WTC11 (cell line): ENCODE measurements at regions not wholly inside any gene's neighbourhood (a gene's known extent, or its start where the extent isn't known, plus 50 kb on each side); places are given as distances from the start of the nearest gene placed in this dataset.

Experiments
- ATAC-seq: fragments of 200-7000 bp; cut with Tn5 transposase; 2 replicates; pipeline ENCODE4 v1.10.0; 2021; ENCODE audit warnings: mild to moderate bottlenecking, moderate library complexity
- CTCF ChIA-PET: fragments of 300-600 bp; sonication (Branson Sonifier 250); formaldehyde crosslinking; loops from one replicate; lab custom pipeline; 2021; ENCODE audit warnings: antibody characterized with exemption; lab: Charles Lee
- POLR2A ChIA-PET: fragments of 350-600 bp; sonication (Branson Sonifier 250); formaldehyde crosslinking; loops from one replicate; lab custom pipeline; 2021; ENCODE audit warnings: antibody characterized with exemption; lab: Charles Lee
- DNase-seq: peaks from one replicate; pipeline ENCODE4 v3.0.0; 2021; ENCODE audit warnings: low spot score
- H3K27ac Mint-ChIP-seq: 2 replicates; pipeline ENCODE4 v1.8.0; 2021; ENCODE audit warnings: mixed read lengths
- H3K27me3 Mint-ChIP-seq: 2 replicates; pipeline ENCODE4 v1.8.0; 2021; ENCODE audit warnings: low read depth, mild to moderate bottlenecking, moderate library complexity, mixed read lengths
- H3K36me3 Mint-ChIP-seq: 2 replicates; pipeline ENCODE4 v1.8.0; 2021; ENCODE audit warnings: mixed read lengths
- H3K4me1 Mint-ChIP-seq: 2 replicates; pipeline ENCODE4 v1.8.0; 2022; ENCODE audit warnings: mixed read lengths
- H3K4me3 Mint-ChIP-seq: 2 replicates; pipeline ENCODE4 v1.8.0; 2021; ENCODE audit warnings: mild to moderate bottlenecking, moderate library complexity, mixed read lengths
- H3K9me3 Mint-ChIP-seq: 2 replicates; pipeline ENCODE4 v1.8.0; 2021; ENCODE audit warnings: mixed read lengths
- ARID4B ChIP-seq: sonication (generic); formaldehyde crosslinking; IDR thresholded peaks from 2 replicates; pipeline ENCODE4 v1.8.0; 2023; ENCODE audit warnings: missing genetic modification reagents, mild to moderate bottlenecking, borderline replicate concordance
- ATF2 ChIP-seq: sonication (generic); formaldehyde crosslinking; IDR thresholded peaks from 2 replicates; pipeline ENCODE4 v1.8.1; 2022; ENCODE audit warnings: low read depth, missing genetic modification reagents, borderline replicate concordance
- E2F1 ChIP-seq: sonication (generic); formaldehyde crosslinking; IDR thresholded peaks from 2 replicates; pipeline ENCODE4 v1.8.0; 2022; ENCODE audit warnings: mild to moderate bottlenecking, missing genetic modification reagents
- E2F4 ChIP-seq: sonication (generic); formaldehyde crosslinking; IDR thresholded peaks from 2 replicates; pipeline ENCODE4 v1.8.1; 2022; ENCODE audit warnings: low read depth, mild to moderate bottlenecking, moderate library complexity, missing genetic modification reagents, borderline replicate concordance
- E2F5 ChIP-seq: sonication (generic); formaldehyde crosslinking; IDR thresholded peaks from 2 replicates; pipeline ENCODE4 v1.8.1; 2022; ENCODE audit warnings: mild to moderate bottlenecking, moderate library complexity, missing genetic modification reagents
- ERG ChIP-seq: fragments of 250-450 bp; sonication (Bioruptor Pico); IDR thresholded peaks from 2 replicates; pipeline ENCODE4 v1.8.0; 2021; ENCODE audit warnings: mild to moderate bottlenecking
- GRHL2 ChIP-seq: fragments of 250-450 bp; sonication (Bioruptor Pico); IDR thresholded peaks from 2 replicates; pipeline ENCODE4 v1.8.0; 2022; ENCODE audit warnings: mild to moderate bottlenecking, moderate library complexity; ENCODE audit not compliant: insufficient replicate concordance, severe bottlenecking
- GTF2I ChIP-seq: fragments of 250-450 bp; sonication (Bioruptor Pico); conservative IDR thresholded peaks from 2 replicates; pipeline ENCODE4 v1.4.0; 2021; ENCODE audit warnings: mild to moderate bottlenecking
- HMGXB4 ChIP-seq: sonication (generic); formaldehyde crosslinking; IDR thresholded peaks from 2 replicates; pipeline ENCODE4 v1.8.1; 2023; ENCODE audit warnings: mild to moderate bottlenecking, moderate library complexity, missing genetic modification reagents
- MXD4 ChIP-seq: fragments of 250-450 bp; sonication (Bioruptor Pico); IDR thresholded peaks from 2 replicates; pipeline ENCODE4 v1.8.0; 2021; ENCODE audit warnings: mild to moderate bottlenecking, moderate library complexity, borderline replicate concordance
- NR3C1 ChIP-seq: sonication (generic); formaldehyde crosslinking; conservative IDR thresholded peaks from 2 replicates; pipeline ENCODE4 v1.8.1; 2023; ENCODE audit warnings: low read depth, mild to moderate bottlenecking, missing genetic modification reagents
- TEAD4 ChIP-seq: sonication (generic); formaldehyde crosslinking; IDR thresholded peaks from 2 replicates; pipeline ENCODE4 v1.8.0; 2022; ENCODE audit warnings: mild to moderate bottlenecking, missing genetic modification reagents
- ZBTB21 ChIP-seq: sonication (generic); formaldehyde crosslinking; IDR thresholded peaks from 2 replicates; pipeline ENCODE4 v1.8.1; 2023; ENCODE audit warnings: mild to moderate bottlenecking, missing genetic modification reagents, borderline replicate concordance
- ZNF671 ChIP-seq: fragments of 250-450 bp; sonication (Bioruptor Pico); IDR thresholded peaks from 2 replicates; pipeline ENCODE4 v1.8.0; 2021; ENCODE audit warnings: mild to moderate bottlenecking
- TF ChIP-seq, protein P1 (sequence below): fragments of 250-450 bp; sonication (Bioruptor Pico); IDR thresholded peaks from 2 replicates; pipeline ENCODE4 v1.9.0; 2021; ENCODE audit warnings: mild to moderate bottlenecking
- TF ChIP-seq, protein P2 (sequence below): sonication (generic); formaldehyde crosslinking; IDR thresholded peaks from 2 replicates; pipeline ENCODE4 v1.8.0; 2022; ENCODE audit warnings: mild to moderate bottlenecking, missing genetic modification reagents
- TF ChIP-seq, protein P3 (sequence below): sonication (generic); formaldehyde crosslinking; IDR thresholded peaks from 2 replicates; pipeline ENCODE4 v1.8.1; 2023; ENCODE audit warnings: mild to moderate bottlenecking, missing genetic modification reagents, moderate library complexity

GRCh38 chr9:135258461-135258860 lies 171.0 kb downstream of the OLFM1 start:
- no peak for DNase-seq
- no peaks in the 10 kb centered on the region for H3K9me3 Mint-ChIP-seq
- H3K27me3 Mint-ChIP-seq: no peaks in the 10 kb centered on the region
- H3K4me3 Mint-ChIP-seq: no peak overlapping the region
- ATAC-seq: no peak
- H3K27ac Mint-ChIP-seq: no peak overlapping the region
- TF ChIP-seq E2F1: no peak
- TF ChIP-seq ERG: no peak
- no peak for TF ChIP-seq ATF2
- TF ChIP-seq, protein P1, sequence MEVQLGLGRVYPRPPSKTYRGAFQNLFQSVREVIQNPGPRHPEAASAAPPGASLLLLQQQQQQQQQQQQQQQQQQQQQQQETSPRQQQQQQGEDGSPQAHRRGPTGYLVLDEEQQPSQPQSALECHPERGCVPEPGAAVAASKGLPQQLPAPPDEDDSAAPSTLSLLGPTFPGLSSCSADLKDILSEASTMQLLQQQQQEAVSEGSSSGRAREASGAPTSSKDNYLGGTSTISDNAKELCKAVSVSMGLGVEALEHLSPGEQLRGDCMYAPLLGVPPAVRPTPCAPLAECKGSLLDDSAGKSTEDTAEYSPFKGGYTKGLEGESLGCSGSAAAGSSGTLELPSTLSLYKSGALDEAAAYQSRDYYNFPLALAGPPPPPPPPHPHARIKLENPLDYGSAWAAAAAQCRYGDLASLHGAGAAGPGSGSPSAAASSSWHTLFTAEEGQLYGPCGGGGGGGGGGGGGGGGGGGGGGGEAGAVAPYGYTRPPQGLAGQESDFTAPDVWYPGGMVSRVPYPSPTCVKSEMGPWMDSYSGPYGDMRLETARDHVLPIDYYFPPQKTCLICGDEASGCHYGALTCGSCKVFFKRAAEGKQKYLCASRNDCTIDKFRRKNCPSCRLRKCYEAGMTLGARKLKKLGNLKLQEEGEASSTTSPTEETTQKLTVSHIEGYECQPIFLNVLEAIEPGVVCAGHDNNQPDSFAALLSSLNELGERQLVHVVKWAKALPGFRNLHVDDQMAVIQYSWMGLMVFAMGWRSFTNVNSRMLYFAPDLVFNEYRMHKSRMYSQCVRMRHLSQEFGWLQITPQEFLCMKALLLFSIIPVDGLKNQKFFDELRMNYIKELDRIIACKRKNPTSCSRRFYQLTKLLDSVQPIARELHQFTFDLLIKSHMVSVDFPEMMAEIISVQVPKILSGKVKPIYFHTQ (CRISPR knock-in tag): no peak
- TF ChIP-seq E2F4 (CRISPR knock-in tag): no peak
- TF ChIP-seq, protein P2, sequence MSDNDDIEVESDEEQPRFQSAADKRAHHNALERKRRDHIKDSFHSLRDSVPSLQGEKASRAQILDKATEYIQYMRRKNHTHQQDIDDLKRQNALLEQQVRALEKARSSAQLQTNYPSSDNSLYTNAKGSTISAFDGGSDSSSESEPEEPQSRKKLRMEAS (CRISPR knock-in tag): no peak
- TF ChIP-seq NR3C1: no peak
- no peak for TF ChIP-seq TEAD4 (CRISPR knock-in tag)
- TF ChIP-seq, protein P3, sequence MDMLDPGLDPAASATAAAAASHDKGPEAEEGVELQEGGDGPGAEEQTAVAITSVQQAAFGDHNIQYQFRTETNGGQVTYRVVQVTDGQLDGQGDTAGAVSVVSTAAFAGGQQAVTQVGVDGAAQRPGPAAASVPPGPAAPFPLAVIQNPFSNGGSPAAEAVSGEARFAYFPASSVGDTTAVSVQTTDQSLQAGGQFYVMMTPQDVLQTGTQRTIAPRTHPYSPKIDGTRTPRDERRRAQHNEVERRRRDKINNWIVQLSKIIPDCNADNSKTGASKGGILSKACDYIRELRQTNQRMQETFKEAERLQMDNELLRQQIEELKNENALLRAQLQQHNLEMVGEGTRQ (CRISPR knock-in tag): no peak
- TF ChIP-seq ARID4B: no peak
- TF ChIP-seq HMGXB4 (CRISPR knock-in tag): no peak
- TF ChIP-seq GTF2I (CRISPR knock-in tag): no peak
- no peak for TF ChIP-seq E2F5
- no peak for TF ChIP-seq GRHL2 (CRISPR knock-in tag)
- no peak for TF ChIP-seq ZNF671 (CRISPR knock-in tag)
- no peak for TF ChIP-seq MXD4 (CRISPR knock-in tag)
- TF ChIP-seq ZBTB21 (CRISPR knock-in tag): no peak
- POLR2A ChIA-PET: no interaction called here
- CTCF ChIA-PET: no interaction called here
- H3K4me1 Mint-ChIP-seq: peaks cover 6% of the 10 kb centered on the region
- H3K36me3 Mint-ChIP-seq: no peaks in the 10 kb centered on the region
